ENCODE measurements at regions not wholly inside any gene's neighbourhood (a gene's known extent, or its start where the extent isn't known, plus 50 kb on each side); places are given as distances from the start of the nearest gene placed in this dataset.

- TF ChIP-seq POLR2A (IDR thresholded peaks at IDR 0.05; ENCODE audit: low read depth, low read length) (no peak), SPI1 (IDR thresholded peaks at IDR 0.05; ENCODE audit: low read depth, low read length) (no peak), PAX5 (IDR thresholded peaks at IDR 0.05; ENCODE audit: insufficient read depth, low read length, severe bottlenecking) (no peak), POU2F2 (IDR thresholded peaks at IDR 0.05; ENCODE audit: low read depth, low read length) (no peak), POLR2AphosphoS5 (IDR thresholded peaks at IDR 0.05; ENCODE audit: low read depth, low read length) (no peak), TAF1 (IDR thresholded peaks at IDR 0.05; ENCODE audit: low read depth, low read length) (no peak)
- FAIRE-seq = no peak
- DNase-seq (ENCODE audit: insufficient read length, low spot score) = no peak
Observed at GRCh38 chr19:29364224-29364726, 151.3 kb upstream of the UQCRFS1 start.

GRCh38 chr19:29364999-29365398 is 152.0 kb upstream of the UQCRFS1 start:
- TF ChIP-seq POLR2AphosphoS5 (IDR thresholded peaks at IDR 0.05; ENCODE audit: low read depth, low read length) (no peak), SPI1 (IDR thresholded peaks at IDR 0.05; ENCODE audit: low read depth, low read length) (no peak), POU2F2 (IDR thresholded peaks at IDR 0.05; ENCODE audit: low read depth, low read length) (no peak), PAX5 (IDR thresholded peaks at IDR 0.05; ENCODE audit: insufficient read depth, low read length, severe bottlenecking) (no peak), TAF1 (IDR thresholded peaks at IDR 0.05; ENCODE audit: low read depth, low read length) (no peak), POLR2A (IDR thresholded peaks at IDR 0.05; ENCODE audit: low read depth, low read length) (no peak)
- FAIRE-seq (no peak), DNase-seq (ENCODE audit: insufficient read length, low spot score) (no peak)

GRCh38 chr19:29365836-29366417 is 153.0 kb upstream of the UQCRFS1 start:
- DNase-seq (ENCODE audit: insufficient read length, low spot score) (no peak), FAIRE-seq (no peak)
- TF ChIP-seq POLR2A (IDR thresholded peaks at IDR 0.05; ENCODE audit: low read depth, low read length) (no peak), TAF1 (IDR thresholded peaks at IDR 0.05; ENCODE audit: low read depth, low read length) (no peak), POU2F2 (IDR thresholded peaks at IDR 0.05; ENCODE audit: low read depth, low read length) (no peak), SPI1 (IDR thresholded peaks at IDR 0.05; ENCODE audit: low read depth, low read length) (no peak), POLR2AphosphoS5 (IDR thresholded peaks at IDR 0.05; ENCODE audit: low read depth, low read length) (no peak), PAX5 (IDR thresholded peaks at IDR 0.05; ENCODE audit: insufficient read depth, low read length, severe bottlenecking) (no peak)

GRCh38 chr19:29366757-29367156 is 153.8 kb upstream of the UQCRFS1 start:
- TF ChIP-seq POLR2AphosphoS5 (IDR thresholded peaks at IDR 0.05; ENCODE audit: low read depth, low read length) = no peak
- TF ChIP-seq POU2F2 (IDR thresholded peaks at IDR 0.05; ENCODE audit: low read depth, low read length) = no peak
- TF ChIP-seq TAF1 (IDR thresholded peaks at IDR 0.05; ENCODE audit: low read depth, low read length) = no peak
- no peak for TF ChIP-seq POLR2A (IDR thresholded peaks at IDR 0.05; ENCODE audit: low read depth, low read length)
- TF ChIP-seq PAX5 (IDR thresholded peaks at IDR 0.05; ENCODE audit: insufficient read depth, low read length, severe bottlenecking) = no peak
- TF ChIP-seq SPI1 (IDR thresholded peaks at IDR 0.05; ENCODE audit: low read depth, low read length) = no peak
- no peak for DNase-seq (ENCODE audit: insufficient read length, low spot score)
- FAIRE-seq = no peak

- DNase-seq (ENCODE audit: insufficient read length, low spot score) = no peak
- no peak for FAIRE-seq
Observed at GRCh38 chr19:29367791-29368222, 154.9 kb upstream of the UQCRFS1 start.

GRCh38 chr19:29370276-29370675 is 155.5 kb upstream of the VSTM2B start:
- DNase-seq (ENCODE audit: insufficient read length, low spot score) (no peak), FAIRE-seq (no peak)
- no peak for TF ChIP-seq TAF1 (IDR thresholded peaks at IDR 0.05; ENCODE audit: low read depth, low read length)
- no peak for TF ChIP-seq POLR2A (IDR thresholded peaks at IDR 0.05; ENCODE audit: low read depth, low read length)
- no peak for TF ChIP-seq PAX5 (IDR thresholded peaks at IDR 0.05; ENCODE audit: insufficient read depth, low read length, severe bottlenecking)
- no peak for TF ChIP-seq POLR2AphosphoS5 (IDR thresholded peaks at IDR 0.05; ENCODE audit: low read depth, low read length)
- TF ChIP-seq SPI1 (IDR thresholded peaks at IDR 0.05; ENCODE audit: low read depth, low read length) = no peak
- no peak for TF ChIP-seq POU2F2 (IDR thresholded peaks at IDR 0.05; ENCODE audit: low read depth, low read length)

More at GRCh38 chr19:29367791-29368222, 154.9 kb upstream of the UQCRFS1 start:
- TF ChIP-seq TAF1 (IDR thresholded peaks at IDR 0.05; ENCODE audit: low read depth, low read length) = no peak
- no peak for TF ChIP-seq POLR2A (IDR thresholded peaks at IDR 0.05; ENCODE audit: low read depth, low read length)
- TF ChIP-seq POU2F2 (IDR thresholded peaks at IDR 0.05; ENCODE audit: low read depth, low read length) = no peak
- no peak for TF ChIP-seq PAX5 (IDR thresholded peaks at IDR 0.05; ENCODE audit: insufficient read depth, low read length, severe bottlenecking)
- no peak for TF ChIP-seq POLR2AphosphoS5 (IDR thresholded peaks at IDR 0.05; ENCODE audit: low read depth, low read length)
- TF ChIP-seq SPI1 (IDR thresholded peaks at IDR 0.05; ENCODE audit: low read depth, low read length) = no peak

GRCh38 chr19:29371251-29372090 is 154.3 kb upstream of the VSTM2B start:
- TF ChIP-seq POLR2A (IDR thresholded peaks at IDR 0.05; ENCODE audit: low read depth, low read length) (no peak), TAF1 (IDR thresholded peaks at IDR 0.05; ENCODE audit: low read depth, low read length) (no peak), SPI1 (IDR thresholded peaks at IDR 0.05; ENCODE audit: low read depth, low read length) (no peak), PAX5 (IDR thresholded peaks at IDR 0.05; ENCODE audit: insufficient read depth, low read length, severe bottlenecking) (no peak), POLR2AphosphoS5 (IDR thresholded peaks at IDR 0.05; ENCODE audit: low read depth, low read length) (no peak), POU2F2 (IDR thresholded peaks at IDR 0.05; ENCODE audit: low read depth, low read length) (no peak)
- DNase-seq (ENCODE audit: insufficient read length, low spot score) (no peak), FAIRE-seq (no peak)

- no peak for FAIRE-seq
- TF ChIP-seq POLR2AphosphoS5 (IDR thresholded peaks at IDR 0.05; ENCODE audit: low read depth, low read length) (no peak), POU2F2 (IDR thresholded peaks at IDR 0.05; ENCODE audit: low read depth, low read length) (no peak), PAX5 (IDR thresholded peaks at IDR 0.05; ENCODE audit: insufficient read depth, low read length, severe bottlenecking) (no peak), POLR2A (IDR thresholded peaks at IDR 0.05; ENCODE audit: low read depth, low read length) (no peak)
- no peak for DNase-seq (ENCODE audit: insufficient read length, low spot score)
Observed at GRCh38 chr19:29372091-29372415, 153.7 kb upstream of the VSTM2B start.

GRCh38 chr19:29372461-29372860 is 153.3 kb upstream of the VSTM2B start:
- FAIRE-seq = no peak
- DNase-seq (ENCODE audit: insufficient read length, low spot score) = no peak
- TF ChIP-seq PAX5 (IDR thresholded peaks at IDR 0.05; ENCODE audit: insufficient read depth, low read length, severe bottlenecking) (no peak), POLR2AphosphoS5 (IDR thresholded peaks at IDR 0.05; ENCODE audit: low read depth, low read length) (no peak), POLR2A (IDR thresholded peaks at IDR 0.05; ENCODE audit: low read depth, low read length) (no peak), SPI1 (IDR thresholded peaks at IDR 0.05; ENCODE audit: low read depth, low read length) (no peak), TAF1 (IDR thresholded peaks at IDR 0.05; ENCODE audit: low read depth, low read length) (no peak), POU2F2 (IDR thresholded peaks at IDR 0.05; ENCODE audit: low read depth, low read length) (no peak)
